SIG-M5 treated with dmso at 0.1 percent for 504 hours (cell line): ENCODE measurements at regions not wholly inside any gene's neighbourhood (a gene's known extent, or its start where the extent isn't known, plus 50 kb on each side); places are given as distances from the start of the nearest gene placed in this dataset.
"Not testable (repeated sequence)": the region's sequence is repeated elsewhere in the genome, so short reads cannot be mapped to it uniquely, and the experiment has no call there.

Source experiments
- DNase-seq: peaks from one replicate; lab custom pipeline; 2025; ENCODE audit not compliant: unreplicated experiment; lab: John Stamatoyannopoulos, UW

DNA sequence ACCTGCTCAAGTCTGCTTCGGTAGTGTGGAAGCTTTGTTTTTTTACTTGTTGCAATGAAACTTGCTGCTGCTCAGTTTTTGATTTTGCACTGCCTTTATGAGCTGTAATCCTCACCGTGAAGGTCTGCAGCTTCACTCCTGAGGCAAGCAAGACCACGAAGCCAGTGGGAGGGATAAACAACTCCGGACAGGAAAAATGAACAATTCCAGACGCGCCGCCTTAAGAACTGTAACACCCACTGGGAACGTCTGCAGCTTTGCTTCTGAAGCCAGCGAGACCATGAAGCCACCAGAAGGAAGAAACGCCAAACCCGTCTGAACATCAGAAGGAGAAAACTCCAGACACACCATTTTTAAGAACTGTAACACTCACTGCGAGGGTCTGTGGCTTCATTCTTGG is 245.7 kb upstream of the REG3G start:
- DNase-seq, result no peak

DNA sequence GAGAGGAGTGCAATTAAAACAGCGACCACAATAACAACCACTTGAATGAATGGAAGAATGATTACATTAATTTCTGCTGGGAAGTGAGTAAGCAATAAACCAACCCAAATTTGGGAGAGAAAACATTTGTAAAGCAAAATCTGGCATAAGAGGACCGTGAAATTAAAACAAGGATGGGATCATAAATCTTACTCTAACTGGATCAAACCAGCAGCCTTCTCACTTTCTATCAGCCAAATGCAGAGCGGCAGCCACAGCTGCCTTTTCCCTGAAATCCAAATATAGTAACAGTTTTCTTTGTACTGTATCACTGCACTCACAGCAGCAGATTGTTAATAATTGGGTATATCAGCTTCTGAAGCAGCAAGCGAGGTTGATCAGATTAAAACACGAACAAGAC is 245.2 kb upstream of the REG3G start:
- no peak for DNase-seq

DNA sequence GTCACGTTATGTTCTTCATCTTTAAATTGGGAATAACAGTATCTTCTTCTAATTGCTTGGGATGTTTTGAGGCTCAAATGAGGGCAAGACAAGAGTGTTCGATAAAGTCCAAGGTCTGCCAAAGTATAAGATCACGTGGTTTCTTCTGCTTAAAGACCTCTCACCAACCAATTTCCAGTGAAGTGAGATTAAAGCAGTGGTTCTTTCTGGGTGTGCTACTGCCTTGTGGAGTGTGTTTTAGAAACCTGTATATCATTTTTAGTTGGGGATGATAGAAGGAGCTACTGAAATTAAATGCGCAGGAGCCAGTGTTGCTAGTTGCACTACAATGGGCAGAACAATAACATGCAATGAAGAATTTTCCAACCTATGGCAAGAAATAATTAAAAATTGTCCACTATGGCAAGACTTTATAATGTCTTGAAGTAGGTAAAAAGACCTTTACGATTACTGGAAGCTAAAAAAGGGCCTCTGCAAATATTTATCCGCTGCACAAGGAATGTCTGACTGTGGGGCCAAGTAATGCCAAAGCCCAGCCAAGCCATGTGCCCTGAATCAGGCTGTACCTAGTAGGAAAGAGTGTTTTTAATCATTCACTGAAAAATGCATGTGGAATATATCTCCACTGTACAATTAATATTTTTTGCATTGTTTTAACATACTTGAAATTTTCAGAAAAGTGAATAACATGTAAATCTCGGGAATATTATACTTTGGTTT is 244.5 kb upstream of the REG3G start:
- DNase-seq, result no peak

DNA sequence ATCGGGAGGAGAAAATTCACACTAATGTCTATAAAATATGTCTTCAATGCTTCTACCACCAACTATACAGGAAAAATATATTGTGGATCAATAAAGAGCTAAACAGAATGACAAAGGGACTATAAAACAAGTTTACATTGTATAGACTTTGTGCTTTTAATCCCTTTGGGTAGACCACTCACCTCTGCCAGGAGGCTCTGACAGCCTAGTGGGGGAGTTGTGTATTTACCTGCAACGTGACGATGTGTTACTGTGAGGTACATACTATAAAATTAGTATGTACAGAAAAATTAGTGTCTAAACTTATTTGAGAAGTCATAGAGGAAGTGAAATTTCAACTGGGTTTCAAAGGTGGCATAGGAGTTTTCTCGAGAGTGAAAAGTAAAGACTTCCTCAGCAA is 243.3 kb upstream of the REG3G start:
- DNase-seq, result no peak

DNA sequence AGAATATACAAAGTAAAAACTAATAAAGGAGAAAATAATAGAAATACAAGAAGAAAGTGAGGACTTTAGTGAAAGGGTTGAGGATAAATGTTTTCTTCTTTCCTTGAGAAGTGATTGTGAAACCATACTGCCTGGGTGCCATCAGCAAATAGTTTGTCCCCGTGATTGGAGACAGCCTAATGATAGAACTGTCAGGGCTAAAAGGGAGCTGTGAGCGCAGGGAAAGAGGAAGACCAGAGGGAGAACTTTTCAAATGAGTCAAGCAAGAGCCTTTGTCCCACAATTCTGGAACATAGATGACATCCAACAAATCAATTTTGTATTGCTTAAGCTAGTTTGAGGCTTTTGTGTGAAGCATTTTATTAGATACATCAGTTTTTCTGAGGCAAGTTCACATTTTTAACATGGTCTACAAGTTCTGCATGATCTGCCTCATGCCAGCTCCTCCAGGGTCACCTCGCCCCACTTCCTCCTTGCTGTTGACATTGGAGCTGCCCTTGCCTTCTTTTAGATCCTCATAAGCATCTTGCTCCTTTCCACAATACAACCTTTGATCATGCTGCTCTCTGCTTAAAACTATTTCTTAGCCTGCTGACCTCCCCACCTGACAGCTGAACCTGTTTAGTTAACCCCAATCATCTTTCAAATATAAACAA is 213.4 kb upstream of the REG3G start:
- DNase-seq, result no peak

DNA sequence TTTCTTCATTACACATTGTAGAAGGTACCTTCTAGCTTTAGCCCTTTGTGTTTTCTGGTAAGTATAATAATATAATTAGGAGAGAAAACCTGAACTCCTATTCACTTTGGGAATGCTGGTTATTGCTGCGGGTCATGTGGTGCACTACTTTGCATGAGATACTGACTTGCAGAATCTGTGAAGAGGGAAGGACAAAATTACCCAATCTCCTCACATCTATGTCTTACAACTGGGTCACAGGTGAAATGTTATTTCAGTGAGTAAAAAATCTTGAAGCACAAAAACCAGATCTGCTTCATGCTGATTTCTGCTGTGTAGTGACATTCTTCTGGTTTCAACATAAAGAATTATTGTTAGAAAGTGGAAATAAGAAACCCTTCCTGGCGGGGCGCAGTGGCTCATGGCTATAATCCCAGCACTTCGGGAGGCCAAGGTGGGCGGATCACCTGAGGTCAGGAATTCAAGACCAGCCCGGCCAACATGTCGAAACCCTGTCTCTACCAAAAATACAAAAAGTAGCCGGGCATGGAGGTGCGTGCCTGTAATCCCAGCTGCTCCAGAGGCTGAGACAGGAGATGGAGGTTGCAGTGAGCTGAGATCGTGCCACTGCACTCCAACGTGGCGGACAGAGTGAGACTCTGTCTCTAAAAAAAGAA is 211.0 kb upstream of the REG3G start:
- no peak for DNase-seq

DNA sequence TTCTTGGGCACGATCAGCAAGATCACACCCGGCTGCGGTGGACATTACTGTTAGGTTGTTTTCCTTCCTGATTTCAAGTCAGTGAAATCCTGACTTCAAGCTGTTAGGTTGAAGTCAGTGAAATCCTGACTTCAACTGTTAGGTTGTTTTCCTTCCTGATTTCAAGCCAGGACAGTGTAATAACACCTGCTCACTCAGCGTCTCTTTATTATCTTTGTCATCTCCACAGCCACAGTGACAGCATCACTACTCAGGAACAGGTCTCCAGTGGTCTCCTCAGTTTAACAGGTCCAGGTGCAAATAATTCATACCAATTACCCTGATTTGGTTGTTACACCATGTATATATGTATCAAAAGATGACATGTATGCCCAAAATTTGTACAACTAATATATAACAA is 208.1 kb upstream of the REG3G start:
- no peak for DNase-seq

DNA sequence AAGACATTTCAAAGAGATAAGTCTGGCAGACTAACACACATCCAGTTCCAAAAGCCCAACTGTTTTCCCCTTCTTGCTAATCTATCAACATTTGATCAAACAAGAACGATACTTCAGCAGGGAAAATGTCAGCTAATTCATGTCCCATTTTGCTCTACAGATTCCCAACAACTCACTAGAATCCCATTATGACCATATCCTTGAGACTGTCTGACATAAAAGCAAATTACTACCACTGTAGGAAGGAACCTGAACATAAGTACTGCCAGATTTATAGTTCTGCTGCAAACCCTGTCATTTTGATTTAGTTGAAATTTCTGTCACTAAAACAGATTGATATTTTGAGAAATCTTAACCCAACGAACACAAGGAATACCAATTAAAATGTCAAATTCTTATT is 193.0 kb upstream of the REG3G start:
- no peak for DNase-seq

DNA sequence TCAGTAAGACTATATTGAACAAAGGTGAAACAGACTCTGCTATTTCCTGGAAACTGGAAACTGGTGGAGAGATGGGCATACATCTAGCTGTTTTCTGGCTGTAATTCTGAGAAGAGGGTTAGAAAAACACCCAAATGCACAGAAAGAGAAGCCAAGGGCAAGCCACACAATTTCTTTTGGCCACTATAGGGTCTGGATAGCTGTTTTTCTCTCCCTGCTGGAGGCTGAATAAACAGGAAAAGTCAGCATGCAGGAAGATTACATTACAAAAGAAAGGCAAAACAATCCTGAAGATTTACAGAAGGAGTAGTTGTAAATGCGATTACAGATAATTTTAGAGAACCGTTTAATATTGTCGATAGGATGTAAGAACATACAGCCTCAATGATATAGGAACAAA is 186.2 kb upstream of the REG3G start:
- no peak for DNase-seq

DNA sequence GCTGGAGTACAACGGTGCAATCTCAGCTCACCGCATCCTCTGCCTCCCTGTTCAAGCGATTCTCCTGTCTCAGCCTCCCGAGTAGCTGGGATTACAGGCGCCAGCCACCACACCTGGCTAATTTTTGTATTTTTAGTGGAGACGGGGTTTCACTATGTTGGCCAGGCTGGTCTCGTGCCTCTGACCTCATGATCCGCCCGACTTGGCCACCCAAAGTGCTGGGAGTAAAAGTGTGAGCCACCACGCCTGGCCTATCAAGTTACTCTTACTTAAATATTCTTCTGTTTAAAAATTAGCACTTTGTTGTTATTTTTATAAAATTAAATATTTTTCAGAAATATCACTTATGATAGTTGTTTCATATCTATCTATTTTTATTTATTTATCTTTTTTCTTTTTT is 185.2 kb upstream of the REG3G start:
- not testable (repeated sequence) for DNase-seq

DNA sequence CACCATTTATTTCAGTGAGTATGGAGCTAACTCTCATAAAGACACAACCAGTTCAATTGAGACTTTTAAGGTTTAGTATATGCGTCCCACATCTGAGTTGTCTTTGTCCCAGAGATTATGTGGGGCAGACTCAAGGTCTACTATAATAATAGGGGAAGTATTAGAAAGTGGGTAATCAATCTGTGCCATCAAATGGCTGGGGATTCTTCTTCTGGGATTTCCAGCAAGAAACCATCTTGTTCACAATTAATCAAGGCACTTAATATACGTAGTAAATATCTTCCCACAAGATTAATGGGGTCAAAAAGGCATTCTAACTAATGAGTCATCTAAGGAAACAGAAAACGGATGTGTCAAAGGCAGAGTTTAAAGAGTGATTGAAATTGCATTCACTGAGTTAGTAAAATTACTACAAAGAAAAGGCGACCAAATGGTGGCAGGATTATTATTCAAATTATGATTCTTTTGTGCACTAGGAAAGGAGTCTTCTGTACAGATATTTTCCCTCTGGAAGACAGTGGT is 179.8 kb upstream of the REG3G start:
- no peak for DNase-seq

DNA sequence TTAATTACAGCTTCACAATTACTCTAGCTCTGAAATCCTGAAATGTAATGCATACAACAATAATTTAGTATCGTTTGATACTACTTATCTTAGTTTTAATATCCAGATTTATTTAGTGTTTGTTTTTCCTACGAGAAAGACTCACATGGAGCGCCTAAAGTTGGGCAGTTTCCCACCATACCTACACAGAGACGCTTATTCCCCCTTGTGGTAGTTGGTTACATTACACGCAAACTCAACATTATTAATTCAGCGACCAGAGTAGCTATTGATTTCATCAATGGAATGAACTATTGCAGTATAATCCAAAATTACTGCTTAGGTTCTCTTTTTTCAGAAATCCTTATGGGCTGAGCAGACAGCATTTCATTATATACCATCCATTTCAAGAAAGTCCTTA is 164.0 kb upstream of the REG3G start:
- DNase-seq, result no peak

DNA sequence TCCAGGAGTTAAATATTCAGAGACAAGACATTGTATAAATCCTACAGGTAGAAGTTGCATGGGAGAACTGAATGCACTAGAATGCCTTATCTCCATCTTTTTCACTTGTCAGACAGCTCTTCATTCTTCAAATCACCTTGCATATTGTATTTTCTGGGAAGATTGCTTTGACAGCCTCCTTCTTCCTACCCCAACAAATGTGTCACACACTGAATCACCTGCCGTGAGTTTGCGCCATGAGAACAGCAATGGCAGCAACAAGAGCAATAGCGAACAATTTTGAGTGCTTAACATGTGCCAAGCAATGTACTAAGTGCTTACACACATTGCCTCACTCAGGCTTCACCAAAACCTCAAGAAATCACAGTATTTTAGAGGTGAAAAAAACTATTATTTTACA is 161.3 kb upstream of the REG3G start:
- no peak for DNase-seq

DNA sequence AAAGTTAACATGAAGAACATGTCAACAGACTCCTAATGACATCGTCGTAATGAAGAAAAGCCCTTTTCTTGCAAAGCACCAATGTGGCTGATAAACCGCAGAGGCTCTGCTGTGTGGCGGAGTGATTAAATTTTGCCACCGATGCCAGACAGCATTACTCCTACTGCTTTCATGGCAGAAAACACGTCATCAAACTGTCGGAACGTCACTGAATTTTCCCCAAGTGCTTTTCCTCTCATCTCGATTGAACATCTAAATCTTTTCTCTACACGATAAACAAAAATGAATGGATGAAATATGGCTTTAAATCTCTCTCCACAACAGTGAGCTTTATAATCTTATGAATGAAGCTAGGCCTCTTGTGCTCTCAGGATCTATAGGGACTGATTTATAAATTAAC is 159.8 kb upstream of the REG3G start:
- no peak for DNase-seq

DNA sequence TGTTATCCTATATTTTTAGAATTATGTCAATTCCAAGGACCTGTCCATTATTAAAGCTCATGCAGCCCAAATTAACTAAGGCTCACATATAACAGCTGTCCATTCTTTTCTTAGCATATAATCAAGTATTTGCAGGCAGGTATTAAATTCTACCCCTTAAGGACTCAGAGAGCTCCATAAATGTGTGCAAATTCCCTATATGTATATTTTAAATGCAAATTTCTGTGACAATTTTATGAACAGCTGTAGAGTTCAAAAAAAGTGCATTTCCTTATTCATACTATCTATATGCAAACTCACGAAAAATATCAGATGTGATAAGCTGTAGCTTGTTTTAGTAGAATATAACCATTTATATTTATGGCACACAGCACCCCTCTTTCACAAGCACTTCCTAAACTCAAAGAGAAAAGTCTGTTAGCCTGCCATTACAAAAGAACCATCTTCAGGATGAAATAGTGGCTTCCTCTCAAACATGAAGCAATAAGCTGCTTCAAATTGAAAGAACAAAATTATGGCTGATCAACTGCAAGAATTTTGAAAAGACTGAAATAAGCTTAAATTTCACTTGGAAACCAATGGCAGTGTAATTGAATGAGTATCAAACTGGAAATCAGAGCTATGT is 155.0 kb upstream of the REG3G start:
- no peak for DNase-seq

DNA sequence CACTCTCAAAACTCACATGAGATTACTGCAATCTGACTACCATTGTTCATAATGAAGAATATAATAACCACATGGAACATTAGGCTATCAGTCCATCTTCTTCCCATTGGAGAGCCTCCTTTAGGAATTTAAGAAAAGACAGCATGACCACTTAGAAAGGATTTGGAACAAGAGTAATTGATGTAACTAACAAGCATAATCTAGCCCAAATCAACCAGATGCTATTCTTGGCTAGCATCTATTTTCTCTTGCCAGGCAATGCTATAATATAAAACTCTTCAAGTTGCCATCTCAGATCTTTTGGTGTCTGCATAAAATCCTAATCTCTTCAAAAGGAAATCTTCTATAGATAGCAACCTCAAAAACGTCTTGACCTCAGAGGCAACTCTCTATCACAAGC is 152.0 kb upstream of the REG3G start:
- no peak for DNase-seq

DNA sequence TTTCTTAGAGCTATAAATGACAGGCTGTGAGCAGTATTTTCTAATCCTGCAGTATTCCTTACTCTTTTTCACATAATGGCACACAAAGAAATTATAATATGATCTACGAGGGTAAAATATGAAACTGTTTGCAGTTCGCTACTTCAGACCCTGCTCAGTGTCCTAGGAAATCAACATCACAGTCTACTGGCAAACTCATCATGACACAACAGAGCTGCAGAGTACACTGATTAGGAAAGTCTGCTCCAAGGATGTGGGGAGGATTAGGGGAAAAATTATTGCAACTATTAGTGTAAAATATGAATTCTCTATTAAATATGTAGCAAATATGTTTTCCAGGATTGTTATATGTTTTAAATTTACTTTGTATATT is 149.2 kb upstream of the REG3G start:
- DNase-seq, result no peak

DNA sequence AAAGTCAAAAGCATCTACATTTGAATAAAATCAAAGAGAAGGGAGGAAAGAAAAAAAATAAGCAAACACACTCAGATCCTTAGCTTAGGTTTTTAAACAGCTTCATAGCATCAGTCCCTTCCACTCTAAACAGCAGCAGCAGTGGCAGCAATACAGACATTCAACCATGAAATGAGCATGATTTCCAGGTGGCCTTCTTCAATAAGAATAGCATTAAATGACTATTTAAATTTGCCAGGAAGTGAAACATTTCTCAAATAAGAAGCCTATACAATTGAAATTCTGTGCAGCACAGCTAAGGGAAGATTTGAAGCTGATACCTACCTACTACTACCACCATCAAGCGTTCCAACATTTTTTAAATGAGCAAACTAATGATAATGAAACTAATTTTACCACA is 138.1 kb upstream of the REG3G start:
- DNase-seq, result no peak

DNA sequence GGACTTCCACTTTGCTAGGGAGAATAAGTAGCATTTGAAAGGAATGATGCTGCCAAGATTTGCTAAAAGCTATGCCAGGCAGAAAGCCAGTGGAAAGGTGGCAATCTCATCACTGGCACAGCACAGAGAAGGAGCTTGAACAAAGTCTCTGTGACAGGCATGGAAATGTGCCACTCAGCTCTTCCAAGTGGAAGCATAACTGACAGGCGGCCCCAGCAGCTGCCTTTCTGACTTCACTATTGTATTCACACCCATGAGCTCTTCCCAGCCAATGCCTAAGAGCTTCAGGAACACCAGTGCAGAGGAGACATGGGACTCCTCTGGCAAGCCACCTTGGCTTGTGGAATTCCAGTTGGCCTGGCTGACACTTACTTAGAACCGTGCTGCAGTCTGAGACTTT is 134.6 kb upstream of the REG3G start:
- no peak for DNase-seq

DNA sequence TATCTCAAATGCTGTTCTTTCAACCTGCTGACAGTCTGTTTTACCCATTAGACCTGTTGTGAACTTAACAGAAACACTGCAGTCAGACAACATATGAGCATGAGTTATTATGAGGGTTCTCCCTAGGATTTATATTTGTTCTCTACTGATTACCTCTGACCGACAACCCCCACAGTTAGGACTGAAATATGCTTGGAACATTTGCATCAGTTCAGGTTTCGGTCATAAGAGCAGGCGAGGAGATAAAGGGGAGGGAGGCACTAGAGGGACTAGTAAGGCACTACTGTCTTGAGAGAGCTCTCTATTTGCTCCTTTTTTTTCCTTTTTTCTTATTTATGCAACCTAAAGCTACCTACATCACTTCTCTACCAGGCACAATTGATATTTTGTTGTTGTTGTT is 133.2 kb upstream of the REG3G start:
- DNase-seq, result no peak

DNA sequence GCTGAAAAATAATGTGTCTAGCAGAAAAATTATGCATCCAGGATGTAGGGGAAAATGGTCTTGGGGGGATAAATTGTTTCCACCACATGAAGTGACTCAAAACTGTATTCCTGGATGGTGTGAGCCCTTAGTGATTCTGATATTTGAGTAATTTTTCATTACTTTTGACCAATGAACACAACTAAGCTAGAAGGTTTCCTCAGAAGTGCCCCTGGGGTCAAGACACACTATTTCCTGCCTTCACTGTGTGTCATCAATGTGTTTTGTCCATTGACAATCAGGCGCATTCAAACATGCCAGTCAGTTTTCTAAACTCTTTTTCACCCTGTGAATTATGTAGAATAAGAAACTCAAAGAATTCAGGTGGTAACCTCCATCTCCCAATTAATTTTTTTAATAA is 130.5 kb upstream of the REG3G start:
- no peak for DNase-seq

DNA sequence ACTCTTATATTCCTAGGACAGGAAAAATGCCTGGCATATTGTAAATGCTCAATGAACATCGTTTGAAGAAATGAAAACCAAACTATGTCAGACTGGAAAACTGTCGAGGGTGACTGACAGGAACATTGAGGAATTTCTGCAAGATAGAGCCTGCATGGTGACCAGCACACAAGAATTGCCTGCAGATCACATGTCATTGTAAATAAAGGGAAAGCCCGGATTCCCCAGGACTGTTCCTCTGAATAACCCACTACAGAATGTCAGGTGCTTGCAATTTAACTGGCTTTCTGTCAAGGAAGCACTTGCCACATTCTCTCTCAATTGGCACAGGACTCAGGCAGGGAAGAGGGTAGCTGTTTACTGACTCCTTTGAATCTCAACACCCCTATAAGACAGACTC is 129.0 kb upstream of the REG3G start:
- DNase-seq, result no peak
